Glutamatergic neuron (in vitro differentiated cells): ENCODE measurements at regions not wholly inside any gene's neighbourhood (a gene's known extent, or its start where the extent isn't known, plus 50 kb on each side); places are given as distances from the start of the nearest gene placed in this dataset.

Experiments used
- DNase-seq: peaks from one replicate; pipeline ENCODE4 v3.0.0; 2022
- H3K27ac Mint-ChIP-seq: one replicate; pipeline ENCODE4 v1.8.0; 2020; ENCODE audit warnings: mild to moderate bottlenecking, mixed read lengths, inconsistent platforms; ENCODE audit not compliant: unreplicated experiment
- H3K27me3 Mint-ChIP-seq: one replicate; pipeline ENCODE4 v1.8.0; 2020; ENCODE audit warnings: mild to moderate bottlenecking, moderate library complexity, mixed read lengths, inconsistent platforms; ENCODE audit not compliant: unreplicated experiment
- H3K36me3 Mint-ChIP-seq: one replicate; pipeline ENCODE4 v1.8.0; 2020; ENCODE audit warnings: mild to moderate bottlenecking, mixed read lengths, inconsistent platforms; ENCODE audit not compliant: unreplicated experiment
- H3K4me1 Mint-ChIP-seq: one replicate; pipeline ENCODE4 v1.8.0; 2020; ENCODE audit warnings: mild to moderate bottlenecking, low read depth, mixed read lengths, inconsistent platforms; ENCODE audit not compliant: unreplicated experiment
- H3K4me3 Mint-ChIP-seq: one replicate; pipeline ENCODE4 v1.8.0; 2020; ENCODE audit warnings: mild to moderate bottlenecking, mixed read lengths, inconsistent platforms; ENCODE audit not compliant: unreplicated experiment
- H3K9me3 Mint-ChIP-seq: one replicate; pipeline ENCODE4 v1.8.0; 2020; ENCODE audit warnings: mild to moderate bottlenecking, moderate library complexity, mixed read lengths, inconsistent platforms; ENCODE audit not compliant: unreplicated experiment
- CTCF ChIP-seq: fragments of 200-600 bp; sonication (generic); IDR thresholded peaks from one replicate; pipeline ENCODE4 v1.5.0; 2021; ENCODE audit not compliant: partially characterized antibody, unreplicated experiment

- H3K27ac Mint-ChIP-seq: no peak overlapping the region
- H3K27me3 Mint-ChIP-seq: peaks cover 1% of the 10 kb centered on the region
- H3K4me1 Mint-ChIP-seq: no peaks in the 10 kb centered on the region
- no peaks in the 10 kb centered on the region for H3K36me3 Mint-ChIP-seq
- DNase-seq: no peak
- no peak overlapping the region for H3K4me3 Mint-ChIP-seq
- TF ChIP-seq CTCF: no peak
- H3K9me3 Mint-ChIP-seq: no peaks in the 10 kb centered on the region
Measured at GRCh38 chr4:179001918-179002317, 1559.7 kb upstream of the AGA start.

- no peak for DNase-seq
- H3K4me1 Mint-ChIP-seq: no peaks in the 10 kb centered on the region
- TF ChIP-seq CTCF: no peak
Measured at GRCh38 chr4:179007755-179008154, 1565.5 kb upstream of the AGA start.

GRCh38 chr4:179017581-179017980 is 1575.3 kb upstream of the AGA start:
- H3K36me3 Mint-ChIP-seq: no peaks in the 10 kb centered on the region
- H3K9me3 Mint-ChIP-seq: no peaks in the 10 kb centered on the region
- no peaks in the 10 kb centered on the region for H3K4me1 Mint-ChIP-seq
- no peak overlapping the region for H3K4me3 Mint-ChIP-seq
- DNase-seq: no peak
- H3K27ac Mint-ChIP-seq: no peak overlapping the region
- H3K27me3 Mint-ChIP-seq: no peaks in the 10 kb centered on the region
- no peak for TF ChIP-seq CTCF

More at GRCh38 chr4:179007755-179008154, 1565.5 kb upstream of the AGA start:
- Mint-ChIP-seq H3K27me3 (no peaks in the 10 kb centered on the region), H3K9me3 (no peaks in the 10 kb centered on the region), H3K27ac (no peak overlapping the region), H3K36me3 (no peaks in the 10 kb centered on the region), H3K4me3 (no peak overlapping the region)

- Mint-ChIP-seq H3K27ac (no peak overlapping the region), H3K9me3 (no peaks in the 10 kb centered on the region), H3K4me1 (peaks cover 2% of the 10 kb centered on the region), H3K27me3 (peaks cover 1% of the 10 kb centered on the region), H3K4me3 (no peak overlapping the region), H3K36me3 (peaks cover 5% of the 10 kb centered on the region)
- no peak for TF ChIP-seq CTCF
- DNase-seq: no peak
Measured at GRCh38 chr4:179027569-179027968, 1585.3 kb upstream of the AGA start.

- Mint-ChIP-seq H3K4me3 (no peak overlapping the region), H3K4me1 (peaks cover 2% of the 10 kb centered on the region), H3K9me3 (no peaks in the 10 kb centered on the region), H3K36me3 (peaks cover 5% of the 10 kb centered on the region), H3K27ac (no peak overlapping the region), H3K27me3 (peaks cover 1% of the 10 kb centered on the region)
- no peak for DNase-seq
- no peak for TF ChIP-seq CTCF
Measured at GRCh38 chr4:179028321-179028720, 1586.1 kb upstream of the AGA start.
